Testis (tissue), 2 donors: ENCODE measurements at regions not wholly inside any gene's neighbourhood (a gene's known extent, or its start where the extent isn't known, plus 50 kb on each side); places are given as distances from the start of the nearest gene placed in this dataset.

Experiments used
- CTCF ChIP-seq, 3 experiments: fragments of 450-650 bp in 2 of 3; fragments of 200-600 bp in 1 of 3; sonication (generic) in 1 of 3; IDR thresholded peaks; one replicate each; pipeline ENCODE4 v1.5.1; 2016 to 2019; ENCODE audit warnings: antibody characterized with exemption in 3 of 3, mild to moderate bottlenecking in 2 of 3, moderate library complexity in 1 of 3
- POLR2A ChIP-seq: fragments of 450-650 bp; IDR thresholded peaks from one replicate; pipeline ENCODE4 v1.6.1; 2017; ENCODE audit warnings: antibody characterized with exemption, mild to moderate bottlenecking, moderate library complexity

GRCh38 chr15:72965671-72966070 lies 86.6 kb upstream of the NEO1 start:
- TF ChIP-seq CTCF (IDR thresholded peaks at IDR 0.05) (no peak), POLR2A (no peak)
